Thyroid gland (tissue), 4 donors: ENCODE measurements at regions not wholly inside any gene's neighbourhood (a gene's known extent, or its start where the extent isn't known, plus 50 kb on each side); places are given as distances from the start of the nearest gene placed in this dataset.

Experiments used
- POLR2A ChIP-seq, 2 donors: fragments of 450-650 bp; IDR thresholded peaks; one replicate each; pipeline ENCODE4 v1.6.1; 2017; ENCODE audit warnings: antibody characterized with exemption in 2 of 2, mild to moderate bottlenecking in 2 of 2, moderate library complexity in 1 of 2
- TF ChIP-seq, protein P1 (sequence below), 6 experiments: fragments of 200-600 bp in 3 of 6; fragments of 450-650 bp in 3 of 6; sonication (generic) in 3 of 6; IDR thresholded peaks; one replicate each; pipeline ENCODE4 v1.5.1; 2016 to 2019; ENCODE audit warnings: antibody characterized with exemption in 6 of 6, mild to moderate bottlenecking in 2 of 6, inconsistent platforms in 1 of 6, moderate library complexity in 1 of 6

DNA sequence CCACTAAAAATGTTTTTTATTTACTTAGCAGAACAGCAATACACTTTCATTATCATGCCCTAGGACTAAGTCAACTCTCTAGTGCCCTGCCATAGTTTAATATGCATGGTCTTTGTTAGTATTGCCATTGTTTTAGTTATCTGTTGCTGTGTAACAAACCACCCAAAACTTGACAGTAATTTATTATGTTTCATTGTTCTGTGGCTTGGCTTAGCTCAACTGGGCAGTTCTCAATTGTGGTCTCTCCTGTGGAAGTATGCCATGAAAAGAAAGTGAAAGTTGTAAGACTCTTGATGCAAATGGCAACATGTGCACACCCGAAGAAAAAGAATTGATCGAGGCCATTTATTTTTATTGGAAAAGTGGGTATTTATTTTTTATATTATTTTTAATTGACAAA is 206.3 kb upstream of the KCTD3 start:
- TF ChIP-seq, protein P1, sequence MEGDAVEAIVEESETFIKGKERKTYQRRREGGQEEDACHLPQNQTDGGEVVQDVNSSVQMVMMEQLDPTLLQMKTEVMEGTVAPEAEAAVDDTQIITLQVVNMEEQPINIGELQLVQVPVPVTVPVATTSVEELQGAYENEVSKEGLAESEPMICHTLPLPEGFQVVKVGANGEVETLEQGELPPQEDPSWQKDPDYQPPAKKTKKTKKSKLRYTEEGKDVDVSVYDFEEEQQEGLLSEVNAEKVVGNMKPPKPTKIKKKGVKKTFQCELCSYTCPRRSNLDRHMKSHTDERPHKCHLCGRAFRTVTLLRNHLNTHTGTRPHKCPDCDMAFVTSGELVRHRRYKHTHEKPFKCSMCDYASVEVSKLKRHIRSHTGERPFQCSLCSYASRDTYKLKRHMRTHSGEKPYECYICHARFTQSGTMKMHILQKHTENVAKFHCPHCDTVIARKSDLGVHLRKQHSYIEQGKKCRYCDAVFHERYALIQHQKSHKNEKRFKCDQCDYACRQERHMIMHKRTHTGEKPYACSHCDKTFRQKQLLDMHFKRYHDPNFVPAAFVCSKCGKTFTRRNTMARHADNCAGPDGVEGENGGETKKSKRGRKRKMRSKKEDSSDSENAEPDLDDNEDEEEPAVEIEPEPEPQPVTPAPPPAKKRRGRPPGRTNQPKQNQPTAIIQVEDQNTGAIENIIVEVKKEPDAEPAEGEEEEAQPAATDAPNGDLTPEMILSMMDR (IDR thresholded peaks at IDR 0.05): no peak
- TF ChIP-seq POLR2A (IDR thresholded peaks at IDR 0.05): no peak
